CD4-positive, alpha-beta T cell treated with Interleukin-1 beta for 1 hour (primary cell): ENCODE measurements at regions not wholly inside any gene's neighbourhood (a gene's known extent, or its start where the extent isn't known, plus 50 kb on each side); places are given as distances from the start of the nearest gene placed in this dataset.

ENCODE experiments used
- DNase-seq, 2 donors: peaks; one replicate each; pipeline ENCODE4 v3.0.0-alpha.2; 2020 to 2022

DNA sequence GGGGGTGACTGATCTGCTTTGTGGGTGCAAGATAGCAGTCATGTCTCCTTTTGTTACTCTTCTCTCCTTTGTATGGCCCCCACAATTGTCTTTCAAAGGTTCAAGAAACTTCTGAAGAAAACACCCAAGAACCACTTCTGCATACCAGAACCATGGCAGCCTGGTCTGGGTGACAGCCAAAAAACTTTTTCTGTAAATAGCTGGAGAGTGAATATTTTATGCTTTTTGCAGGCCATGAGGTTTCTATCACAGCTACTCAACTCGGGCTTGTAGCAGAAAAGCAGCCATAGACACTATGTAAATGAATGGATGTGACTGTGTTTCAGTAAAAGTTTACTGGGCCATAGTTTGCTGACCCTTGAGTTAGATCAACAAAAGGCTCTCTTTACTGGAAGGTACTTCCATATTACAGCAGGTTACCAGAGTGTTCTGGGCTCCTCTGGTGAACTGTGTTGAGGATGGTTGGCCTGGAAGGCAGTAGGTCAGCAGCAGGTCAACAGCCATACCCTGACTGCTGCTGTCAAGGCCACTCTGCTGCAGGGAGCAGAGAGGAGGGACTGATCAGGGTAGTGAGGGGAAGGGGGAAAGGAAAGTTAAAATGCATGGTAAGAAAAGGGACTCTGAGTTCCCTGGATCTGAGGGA lies 116.4 kb downstream of the GDAP2 start:
- no peak for DNase-seq
